Neural cell (in vitro differentiated cells): ENCODE measurements at regions not wholly inside any gene's neighbourhood (a gene's known extent, or its start where the extent isn't known, plus 50 kb on each side); places are given as distances from the start of the nearest gene placed in this dataset.

Source experiments
- H2AFZ ChIP-seq: fragments of 200-600, 300-800 bp; sonication (generic), shearing (Covaris generic); 2 replicates; pipeline ENCODE4 v1.6.0; 2014; ENCODE audit warnings: low read depth, mild to moderate bottlenecking, antibody characterized with exemption, low read length, moderate library complexity
- H3F3A ChIP-seq: fragments of 200-600 bp; shearing (Covaris generic); 2 replicates; pipeline ENCODE4 v1.6.1; 2016; ENCODE audit warnings: mild to moderate bottlenecking, moderate library complexity, mixed read lengths, antibody characterized with exemption, low read length; ENCODE audit not compliant: insufficient read depth, poor library complexity, severe bottlenecking
- H3K27ac ChIP-seq: fragments of 200-600, 300-800 bp; sonication (generic), shearing (Covaris generic); 2 replicates; pipeline ENCODE4 v1.5.1; 2014; ENCODE audit warnings: mild to moderate bottlenecking, low read length, moderate library complexity
- H3K27me3 ChIP-seq: fragments of 300-800, 200-600 bp; sonication (generic), shearing (Covaris generic); 2 replicates; pipeline ENCODE4 v1.6.0; 2014; ENCODE audit warnings: mild to moderate bottlenecking, low read depth, low read length, moderate library complexity; ENCODE audit not compliant: insufficient read depth
- H3K36me3 ChIP-seq: fragments of 300-800, 200-600 bp; sonication (generic), shearing (Covaris generic); 2 replicates; pipeline ENCODE4 v1.5.1; 2014; ENCODE audit warnings: mild to moderate bottlenecking, antibody characterized with exemption, low read length, moderate library complexity; ENCODE audit not compliant: insufficient read depth
- H3K4me2 ChIP-seq: fragments of 300-800, 200-600 bp; sonication (generic), shearing (Covaris generic); 2 replicates; pipeline ENCODE4 v1.6.0; 2014; ENCODE audit warnings: mild to moderate bottlenecking, low read length
- H3K4me3 ChIP-seq: fragments of 300-800, 200-600 bp; sonication (generic), shearing (Covaris generic); 2 replicates; pipeline ENCODE4 v1.5.1; 2014; ENCODE audit warnings: mild to moderate bottlenecking, low read length, moderate library complexity
- H3K79me2 ChIP-seq: fragments of 200-600 bp; shearing (Covaris generic); replicated peaks from 2 replicates; pipeline ENCODE4 v1.6.0; 2014; ENCODE audit warnings: mild to moderate bottlenecking, low read length, moderate library complexity; ENCODE audit not compliant: insufficient read depth
- H3K9ac ChIP-seq: fragments of 300-800, 200-600 bp; sonication (generic), shearing (Covaris generic); 2 replicates; pipeline ENCODE4 v1.6.1; 2016; ENCODE audit warnings: mild to moderate bottlenecking, low read length, mixed read lengths
- H3K9me2 ChIP-seq: fragments of 200-600 bp; shearing (Covaris generic); 2 replicates; pipeline ENCODE4 v1.6.1; 2016; ENCODE audit warnings: mild to moderate bottlenecking, low read length, mixed read lengths; ENCODE audit not compliant: insufficient read depth
- H3K9me3 ChIP-seq: fragments of 200-600, 300-800 bp; sonication (generic), shearing (Covaris generic); 2 replicates; pipeline ENCODE4 v1.6.1; 2016; ENCODE audit warnings: mild to moderate bottlenecking, mixed run types, low read length, moderate library complexity, mixed read lengths
- H4K20me1 ChIP-seq: fragments of 200-600 bp; shearing (Covaris generic); 2 replicates; pipeline ENCODE4 v1.6.1; 2016; ENCODE audit warnings: mild to moderate bottlenecking, mixed run types; ENCODE audit not compliant: insufficient read depth
- EP300 ChIP-seq: fragments of 450-650 bp; conservative IDR thresholded peaks from 2 replicates; pipeline ENCODE4 v1.6.1; 2014; ENCODE audit warnings: antibody characterized with exemption, mild to moderate bottlenecking, moderate library complexity; ENCODE audit not compliant: poor library complexity, severe bottlenecking
- EZH2 ChIP-seq: fragments of 200-600, 300-800 bp; shearing (Covaris generic), sonication (generic); IDR thresholded peaks from 2 replicates; pipeline ENCODE4 v1.6.1; 2014; ENCODE audit warnings: antibody characterized with exemption, low read length, borderline replicate concordance, mild to moderate bottlenecking; ENCODE audit not compliant: insufficient read depth, poor library complexity, severe bottlenecking
- MXI1 ChIP-seq: fragments of 450-650 bp; conservative IDR thresholded peaks from 2 replicates; pipeline ENCODE4 v1.6.1; 2014; ENCODE audit warnings: antibody characterized with exemption, mild to moderate bottlenecking; ENCODE audit not compliant: poor library complexity, severe bottlenecking
- POLR2AphosphoS5 ChIP-seq: IDR thresholded peaks from 2 replicates; pipeline ENCODE4 v1.6.1; 2012
- RAD21 ChIP-seq: fragments of 450-650 bp; conservative IDR thresholded peaks from 2 replicates; pipeline ENCODE4 v1.6.1; 2014; ENCODE audit warnings: antibody characterized with exemption, mild to moderate bottlenecking, moderate library complexity
- SMC3 ChIP-seq: fragments of 450-650 bp; conservative IDR thresholded peaks from 2 replicates; pipeline ENCODE4 v1.6.1; 2014; ENCODE audit warnings: antibody characterized with exemption, mild to moderate bottlenecking, moderate library complexity; ENCODE audit not compliant: poor library complexity
- TAF1 ChIP-seq: IDR thresholded peaks from 2 replicates; pipeline ENCODE4 v1.6.1; 2012; ENCODE audit warnings: low read depth
- TF ChIP-seq, protein P1 (sequence below): fragments of 450-650 bp; IDR thresholded peaks from 2 replicates; pipeline ENCODE4 v1.5.1; 2014; ENCODE audit warnings: antibody characterized with exemption, mild to moderate bottlenecking, moderate library complexity; ENCODE audit not compliant: poor library complexity, severe bottlenecking
- TF ChIP-seq, protein P2 (sequence below): IDR thresholded peaks from 2 replicates; pipeline ENCODE4 v1.6.1; 2012; ENCODE audit warnings: borderline replicate concordance

DNA sequence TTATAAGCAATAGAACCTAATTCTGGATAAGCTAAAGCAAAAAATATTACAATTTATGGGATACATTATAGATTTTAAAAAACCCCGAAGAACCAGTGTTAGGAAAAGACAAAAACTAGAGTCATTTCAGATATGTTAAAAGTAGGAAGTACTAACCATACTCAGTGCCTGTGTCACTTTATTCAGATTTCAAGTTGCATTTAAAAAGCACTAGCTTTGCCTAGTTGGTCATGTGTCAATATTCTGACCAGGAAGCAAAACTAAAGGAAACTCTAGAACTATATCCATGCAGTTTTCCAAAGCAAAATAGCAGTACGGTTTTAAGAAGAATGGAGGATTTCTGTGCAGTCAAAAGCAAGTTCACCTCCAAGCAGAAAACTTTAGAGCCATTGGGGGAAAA lies 88.4 kb downstream of the RAP2B start:
- Histone ChIP-seq H3K4me2 (no peak overlapping the region), H3K79me2 (no peaks in the 10 kb centered on the region), H3K36me3 (no peaks in the 10 kb centered on the region), H3K27me3 (no peaks in the 10 kb centered on the region), H3K9me2 (no peaks in the 10 kb centered on the region), H2AFZ (no peak overlapping the region), H3F3A (no peaks in the 10 kb centered on the region), H4K20me1 (no peaks in the 10 kb centered on the region), H3K27ac (no peak overlapping the region), H3K9me3 (no peaks in the 10 kb centered on the region), H3K4me3 (no peak overlapping the region), H3K9ac (no peak overlapping the region)
- TF ChIP-seq RAD21 (no peak), SMC3 (no peak), EP300 (no peak), EZH2 (no peak), MXI1 (no peak), TAF1 (no peak), POLR2AphosphoS5 (no peak)
- TF ChIP-seq, protein P1, sequence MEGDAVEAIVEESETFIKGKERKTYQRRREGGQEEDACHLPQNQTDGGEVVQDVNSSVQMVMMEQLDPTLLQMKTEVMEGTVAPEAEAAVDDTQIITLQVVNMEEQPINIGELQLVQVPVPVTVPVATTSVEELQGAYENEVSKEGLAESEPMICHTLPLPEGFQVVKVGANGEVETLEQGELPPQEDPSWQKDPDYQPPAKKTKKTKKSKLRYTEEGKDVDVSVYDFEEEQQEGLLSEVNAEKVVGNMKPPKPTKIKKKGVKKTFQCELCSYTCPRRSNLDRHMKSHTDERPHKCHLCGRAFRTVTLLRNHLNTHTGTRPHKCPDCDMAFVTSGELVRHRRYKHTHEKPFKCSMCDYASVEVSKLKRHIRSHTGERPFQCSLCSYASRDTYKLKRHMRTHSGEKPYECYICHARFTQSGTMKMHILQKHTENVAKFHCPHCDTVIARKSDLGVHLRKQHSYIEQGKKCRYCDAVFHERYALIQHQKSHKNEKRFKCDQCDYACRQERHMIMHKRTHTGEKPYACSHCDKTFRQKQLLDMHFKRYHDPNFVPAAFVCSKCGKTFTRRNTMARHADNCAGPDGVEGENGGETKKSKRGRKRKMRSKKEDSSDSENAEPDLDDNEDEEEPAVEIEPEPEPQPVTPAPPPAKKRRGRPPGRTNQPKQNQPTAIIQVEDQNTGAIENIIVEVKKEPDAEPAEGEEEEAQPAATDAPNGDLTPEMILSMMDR: no peak
- TF ChIP-seq, protein P2, sequence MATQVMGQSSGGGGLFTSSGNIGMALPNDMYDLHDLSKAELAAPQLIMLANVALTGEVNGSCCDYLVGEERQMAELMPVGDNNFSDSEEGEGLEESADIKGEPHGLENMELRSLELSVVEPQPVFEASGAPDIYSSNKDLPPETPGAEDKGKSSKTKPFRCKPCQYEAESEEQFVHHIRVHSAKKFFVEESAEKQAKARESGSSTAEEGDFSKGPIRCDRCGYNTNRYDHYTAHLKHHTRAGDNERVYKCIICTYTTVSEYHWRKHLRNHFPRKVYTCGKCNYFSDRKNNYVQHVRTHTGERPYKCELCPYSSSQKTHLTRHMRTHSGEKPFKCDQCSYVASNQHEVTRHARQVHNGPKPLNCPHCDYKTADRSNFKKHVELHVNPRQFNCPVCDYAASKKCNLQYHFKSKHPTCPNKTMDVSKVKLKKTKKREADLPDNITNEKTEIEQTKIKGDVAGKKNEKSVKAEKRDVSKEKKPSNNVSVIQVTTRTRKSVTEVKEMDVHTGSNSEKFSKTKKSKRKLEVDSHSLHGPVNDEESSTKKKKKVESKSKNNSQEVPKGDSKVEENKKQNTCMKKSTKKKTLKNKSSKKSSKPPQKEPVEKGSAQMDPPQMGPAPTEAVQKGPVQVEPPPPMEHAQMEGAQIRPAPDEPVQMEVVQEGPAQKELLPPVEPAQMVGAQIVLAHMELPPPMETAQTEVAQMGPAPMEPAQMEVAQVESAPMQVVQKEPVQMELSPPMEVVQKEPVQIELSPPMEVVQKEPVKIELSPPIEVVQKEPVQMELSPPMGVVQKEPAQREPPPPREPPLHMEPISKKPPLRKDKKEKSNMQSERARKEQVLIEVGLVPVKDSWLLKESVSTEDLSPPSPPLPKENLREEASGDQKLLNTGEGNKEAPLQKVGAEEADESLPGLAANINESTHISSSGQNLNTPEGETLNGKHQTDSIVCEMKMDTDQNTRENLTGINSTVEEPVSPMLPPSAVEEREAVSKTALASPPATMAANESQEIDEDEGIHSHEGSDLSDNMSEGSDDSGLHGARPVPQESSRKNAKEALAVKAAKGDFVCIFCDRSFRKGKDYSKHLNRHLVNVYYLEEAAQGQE: no peak

DNA sequence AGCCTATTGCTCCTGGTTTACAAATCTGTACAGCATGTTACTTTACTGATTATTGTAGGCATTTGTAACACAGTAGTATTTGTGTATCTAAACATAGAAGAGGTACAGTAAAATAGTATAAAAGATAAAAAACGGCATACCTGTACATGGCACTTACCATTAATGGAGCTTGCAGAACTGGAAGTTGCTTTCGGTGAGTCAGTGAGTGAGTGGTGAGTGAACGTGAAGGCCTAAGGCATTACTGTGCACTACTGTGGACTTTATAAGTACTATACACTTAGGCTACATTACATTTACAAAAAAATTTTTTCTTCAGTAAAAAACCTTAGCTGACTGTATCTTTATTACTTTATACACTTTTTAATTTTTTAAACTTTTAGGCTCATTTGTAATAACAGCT lies 90.9 kb downstream of the RAP2B start:
- Histone ChIP-seq H3K27me3 (no peaks in the 10 kb centered on the region), H3K36me3 (no peaks in the 10 kb centered on the region)

More for the DNA sequence above, 90.9 kb downstream of the RAP2B start:
- Histone ChIP-seq H4K20me1 (no peaks in the 10 kb centered on the region), H3K4me2 (no peak overlapping the region), H2AFZ (no peak overlapping the region), H3K9me3 (no peaks in the 10 kb centered on the region), H3K27ac (no peak overlapping the region), H3K9ac (no peak overlapping the region), H3K79me2 (no peaks in the 10 kb centered on the region), H3K9me2 (no peaks in the 10 kb centered on the region), H3K4me3 (no peak overlapping the region), H3F3A (no peaks in the 10 kb centered on the region)
- TF ChIP-seq, protein P2: no peak
- TF ChIP-seq EP300: no peak
- TF ChIP-seq MXI1: no peak
- TF ChIP-seq SMC3: no peak
- TF ChIP-seq RAD21: no peak
- no peak for TF ChIP-seq EZH2
- no peak for TF ChIP-seq TAF1
- TF ChIP-seq, protein P1: no peak
